HAP-1 (cell line): ENCODE measurements at regions not wholly inside any gene's neighbourhood (a gene's known extent, or its start where the extent isn't known, plus 50 kb on each side); places are given as distances from the start of the nearest gene placed in this dataset.

ENCODE experiments used
- DNase-seq, 2 experiments: peaks; one replicate each; pipeline ENCODE4 v3.0.0-alpha.2; 2016 to 2020; ENCODE audit warnings: low spot score in 2 of 2
- H3K27me3 ChIP-seq: fragments of 250-450 bp; sonication (Bioruptor Pico); 2 replicates; pipeline ENCODE4 v1.5.1; 2020; ENCODE audit warnings: low read depth, mild to moderate bottlenecking, moderate library complexity
- H3K36me3 ChIP-seq: fragments of 250-450 bp; sonication (Bioruptor Pico); replicated peaks from 2 replicates; pipeline ENCODE4 v1.5.1; 2020; ENCODE audit warnings: mild to moderate bottlenecking
- H3K4me1 ChIP-seq: fragments of 250-450 bp; sonication (Bioruptor Pico); 2 replicates; pipeline ENCODE4 v1.5.1; 2020; ENCODE audit warnings: mild to moderate bottlenecking
- H3K4me3 ChIP-seq: fragments of 250-450 bp; sonication (Bioruptor Pico); 2 replicates; pipeline ENCODE4 v1.5.1; 2020; ENCODE audit warnings: mild to moderate bottlenecking, moderate library complexity
- H3K9me3 ChIP-seq: fragments of 250-450 bp; sonication (Bioruptor Pico); 2 replicates; pipeline ENCODE4 v1.5.1; 2020; ENCODE audit warnings: mild to moderate bottlenecking, moderate library complexity
- in situ Hi-C: fragments of 300-500 bp; cut with MboI; formaldehyde crosslinking; loops from 3 replicates; pipeline ENCODE4 v1.14.3; 2020; ENCODE audit warnings: low sequenced_read_pairs, inconsistent platforms, mixed read lengths

DNA sequence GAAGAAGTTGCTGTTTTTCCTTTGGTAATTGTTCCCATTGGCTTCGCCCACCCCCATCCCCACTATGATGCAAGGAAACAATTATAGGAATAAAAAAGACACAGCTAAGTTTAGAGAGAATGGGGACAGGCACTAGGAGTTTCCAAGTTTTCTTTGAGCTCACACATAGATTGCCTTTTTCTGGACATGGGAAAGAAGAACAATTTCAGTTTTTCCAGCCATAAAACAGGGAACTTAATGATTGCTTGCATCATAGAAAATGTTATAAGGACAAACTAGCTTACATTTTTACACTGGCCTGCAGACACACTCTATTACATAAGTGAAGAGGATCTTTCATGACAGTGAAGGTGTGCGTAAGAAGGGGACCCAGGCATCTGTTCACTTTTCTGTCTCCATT lies 142.3 kb upstream of the ZFHX3 start:
- DNase-seq, result no peak
- H3K9me3 ChIP-seq, result no peaks in the 10 kb centered on the region
- peaks cover 12% of the 10 kb centered on the region for H3K4me1 ChIP-seq
- H3K27me3 ChIP-seq, result no peaks in the 10 kb centered on the region
- no peaks in the 10 kb centered on the region for H3K36me3 ChIP-seq
- in situ Hi-C loops, result loop anchor here (10.0 kb wide), 1 partner anchor 355 kb away; no protein-coding TSS in a partner anchor
- no peak overlapping the region for H3K4me3 ChIP-seq

DNA sequence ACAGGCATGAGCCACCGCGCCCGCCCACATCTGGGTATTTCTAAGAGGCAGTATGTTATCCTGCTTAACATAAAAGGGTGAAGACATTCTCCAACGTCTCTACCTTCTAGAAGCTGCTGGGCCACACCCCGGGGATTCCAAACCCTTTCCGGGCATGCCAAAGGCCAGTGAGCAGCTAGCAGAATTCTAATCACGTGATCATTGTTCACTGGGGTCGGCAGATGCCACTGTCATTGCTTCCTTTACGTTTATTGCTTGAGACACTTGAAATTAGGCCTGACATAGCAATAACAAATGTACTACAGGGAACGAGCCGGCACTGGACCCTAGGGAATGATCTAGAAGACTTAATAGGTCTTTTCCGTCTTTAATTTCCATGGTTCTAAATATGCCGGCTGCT lies 141.2 kb upstream of the ZFHX3 start:
- Histone ChIP-seq H3K9me3 (no peaks in the 10 kb centered on the region), H3K27me3 (no peaks in the 10 kb centered on the region)
- in situ Hi-C loops, result no loop called here

DNA sequence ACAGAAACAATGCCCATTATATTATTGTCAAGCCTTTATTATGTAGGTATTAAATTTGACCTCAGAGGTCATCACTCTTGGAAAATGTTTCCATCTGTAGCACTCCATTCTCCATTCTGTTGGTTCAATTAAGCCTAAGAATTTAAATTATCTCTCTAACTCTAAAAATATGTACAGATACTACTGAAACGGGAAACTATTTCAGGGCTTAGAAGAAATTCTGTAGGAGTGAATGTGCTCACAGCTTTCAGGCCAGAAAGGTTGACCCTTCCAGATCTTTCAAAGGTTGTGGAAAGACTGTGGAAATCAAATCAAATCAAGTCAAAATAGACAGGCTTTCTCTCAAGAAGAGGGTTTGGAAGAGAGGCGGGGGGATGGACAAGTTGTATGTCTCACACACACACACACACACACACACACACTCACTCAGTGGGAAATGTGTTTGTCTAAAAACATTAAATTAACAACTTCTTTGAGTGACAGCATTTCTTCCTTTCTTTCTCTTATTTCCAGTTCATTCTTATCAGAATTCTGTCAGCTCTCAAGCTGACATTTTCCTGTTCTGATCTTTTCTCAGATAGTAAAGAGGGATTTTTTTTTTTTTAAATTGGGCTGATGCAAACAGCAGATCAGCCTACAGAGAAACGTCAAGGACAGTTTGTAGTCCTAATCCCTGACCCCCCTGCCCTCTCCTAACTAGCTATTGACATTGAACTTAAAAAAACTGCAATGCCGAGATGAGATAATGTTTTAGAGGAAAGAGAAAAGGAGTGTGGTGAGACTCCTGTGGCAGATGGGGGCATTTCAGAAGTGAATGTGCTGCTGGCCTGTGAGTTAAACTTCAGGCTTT lies 139.0 kb upstream of the ZFHX3 start:
- in situ Hi-C loops, result no loop called here

More for the DNA sequence above, 141.2 kb upstream of the ZFHX3 start:
- no peak overlapping the region for H3K4me3 ChIP-seq
- no peak for DNase-seq
- H3K4me1 ChIP-seq, result peaks cover 12% of the 10 kb centered on the region
- H3K36me3 ChIP-seq, result no peaks in the 10 kb centered on the region

GRCh38 chr16:73185737-73186136 lies 137.8 kb upstream of the ZFHX3 start:
- Histone ChIP-seq H3K27me3 (no peaks in the 10 kb centered on the region), H3K4me1 (peaks cover 12% of the 10 kb centered on the region), H3K36me3 (no peaks in the 10 kb centered on the region), H3K9me3 (no peaks in the 10 kb centered on the region), H3K4me3 (no peak overlapping the region)
- DNase-seq, result no peak
- in situ Hi-C loops, result no loop called here

More for the DNA sequence above, 139.0 kb upstream of the ZFHX3 start:
- Histone ChIP-seq H3K4me1 (peaks cover 12% of the 10 kb centered on the region), H3K4me3 (no peak overlapping the region), H3K9me3 (no peaks in the 10 kb centered on the region), H3K27me3 (no peaks in the 10 kb centered on the region), H3K36me3 (no peaks in the 10 kb centered on the region)
- peak in 1 of 2 experiments; percentile 13 for DNase-seq

- no peaks in the 10 kb centered on the region for H3K36me3 ChIP-seq
- no peaks in the 10 kb centered on the region for H3K27me3 ChIP-seq
- H3K4me3 ChIP-seq, result no peak overlapping the region
- DNase-seq, result no peak
- H3K9me3 ChIP-seq, result no peaks in the 10 kb centered on the region
- H3K4me1 ChIP-seq, result peaks cover 12% of the 10 kb centered on the region
- in situ Hi-C loops, result no loop called here
Observed at GRCh38 chr16:73183611-73184092, 135.7 kb upstream of the ZFHX3 start.

GRCh38 chr16:73179705-73180331 lies 131.9 kb upstream of the ZFHX3 start:
- no peaks in the 10 kb centered on the region for H3K9me3 ChIP-seq
- H3K36me3 ChIP-seq, result no peaks in the 10 kb centered on the region
- in situ Hi-C loops, result no loop called here
- no peaks in the 10 kb centered on the region for H3K27me3 ChIP-seq
- no peak for DNase-seq
- no peak overlapping the region for H3K4me3 ChIP-seq
- H3K4me1 ChIP-seq, result peaks cover 11% of the 10 kb centered on the region

DNA sequence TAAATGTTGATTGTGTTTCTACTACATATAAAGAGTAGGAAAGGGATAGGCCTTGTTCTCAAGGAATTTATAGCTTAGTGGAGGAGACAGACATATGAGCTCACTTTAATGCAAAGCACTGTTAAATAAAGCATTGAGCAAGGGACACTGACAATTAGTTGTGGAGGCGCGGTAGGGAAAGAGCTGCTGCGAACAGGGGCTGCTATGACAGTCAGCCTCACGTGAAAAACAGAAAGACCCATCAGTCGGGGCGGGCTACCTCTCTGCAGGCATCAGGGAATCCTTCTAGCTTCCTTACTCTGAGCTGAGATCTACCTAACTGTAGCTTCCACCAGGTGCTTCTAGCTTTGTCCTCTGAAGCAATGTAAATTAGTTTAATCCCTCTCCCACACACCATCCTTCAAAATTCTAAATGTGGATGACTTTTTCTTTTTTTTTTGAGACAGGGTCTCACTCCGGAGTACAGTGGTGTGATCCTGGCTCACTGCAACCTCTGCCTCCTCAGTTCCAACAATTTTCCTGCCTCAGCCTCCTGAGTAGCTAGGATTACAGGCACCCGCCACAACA lies 129.9 kb upstream of the ZFHX3 start:
- H3K27me3 ChIP-seq, result no peaks in the 10 kb centered on the region
- no peak overlapping the region for H3K4me3 ChIP-seq
- H3K9me3 ChIP-seq, result no peaks in the 10 kb centered on the region
- in situ Hi-C loops, result no loop called here
- no peaks in the 10 kb centered on the region for H3K36me3 ChIP-seq
- H3K4me1 ChIP-seq, result peaks cover 18% of the 10 kb centered on the region
- peak; percentile 33 to 40 for DNase-seq

GRCh38 chr16:73176577-73177013 lies 128.7 kb upstream of the ZFHX3 start:
- DNase-seq, result no peak
- H3K36me3 ChIP-seq, result no peaks in the 10 kb centered on the region
- H3K4me3 ChIP-seq, result no peak overlapping the region
- peaks cover 29% of the 10 kb centered on the region for H3K4me1 ChIP-seq
- in situ Hi-C loops, result no loop called here
- no peaks in the 10 kb centered on the region for H3K27me3 ChIP-seq
- no peaks in the 10 kb centered on the region for H3K9me3 ChIP-seq

DNA sequence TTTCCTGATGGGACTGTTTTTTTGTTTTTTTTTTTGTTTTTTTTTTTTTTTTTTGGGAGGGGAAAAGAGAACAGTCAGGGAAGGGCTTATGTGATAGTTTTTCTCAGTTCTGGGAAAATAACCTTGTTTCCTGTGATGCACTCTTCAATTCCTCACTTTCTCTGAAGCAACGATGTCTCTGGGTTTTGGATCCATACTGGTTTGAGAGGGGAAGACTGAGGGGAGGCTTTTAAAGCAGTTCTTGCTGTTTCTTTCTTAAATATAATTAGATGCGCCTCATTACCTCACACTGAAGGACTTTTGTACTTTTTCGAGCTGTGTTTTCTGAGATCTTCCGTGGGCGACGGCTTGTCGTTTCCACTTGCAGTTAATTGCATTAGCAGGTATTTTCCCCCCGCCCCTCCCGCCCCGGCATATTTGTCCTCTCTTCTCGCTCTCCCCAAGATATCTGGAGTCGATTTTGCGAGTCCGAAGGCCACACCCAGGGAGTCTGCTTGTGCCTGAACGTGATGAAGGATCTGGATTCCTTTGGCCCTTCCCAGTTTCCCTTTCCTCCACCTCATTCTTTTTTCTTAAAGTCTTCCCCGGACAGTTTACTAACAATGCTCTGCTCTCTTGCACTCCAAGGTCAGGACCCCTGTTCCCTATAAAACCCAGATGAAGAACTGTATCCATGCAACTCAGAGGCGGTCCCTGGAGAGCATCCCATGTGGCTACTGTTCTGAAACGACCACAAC lies 125.2 kb upstream of the ZFHX3 start:
- no peaks in the 10 kb centered on the region for H3K9me3 ChIP-seq
- H3K36me3 ChIP-seq, result no peaks in the 10 kb centered on the region
- DNase-seq, result peak in 1 of 2 experiments; percentile 17
- no peaks in the 10 kb centered on the region for H3K27me3 ChIP-seq
- H3K4me3 ChIP-seq, result no peak overlapping the region
- in situ Hi-C loops, result no loop called here
- peaks cover 36% of the 10 kb centered on the region for H3K4me1 ChIP-seq

- in situ Hi-C loops, result no loop called here
- Histone ChIP-seq H3K9me3 (no peaks in the 10 kb centered on the region), H3K4me3 (no peak overlapping the region), H3K4me1 (peaks cover 34% of the 10 kb centered on the region), H3K27me3 (no peaks in the 10 kb centered on the region), H3K36me3 (no peaks in the 10 kb centered on the region)
- peak; percentile 65 to 72 for DNase-seq
Observed at GRCh38 chr16:73172241-73172972, 124.5 kb upstream of the ZFHX3 start.

DNA sequence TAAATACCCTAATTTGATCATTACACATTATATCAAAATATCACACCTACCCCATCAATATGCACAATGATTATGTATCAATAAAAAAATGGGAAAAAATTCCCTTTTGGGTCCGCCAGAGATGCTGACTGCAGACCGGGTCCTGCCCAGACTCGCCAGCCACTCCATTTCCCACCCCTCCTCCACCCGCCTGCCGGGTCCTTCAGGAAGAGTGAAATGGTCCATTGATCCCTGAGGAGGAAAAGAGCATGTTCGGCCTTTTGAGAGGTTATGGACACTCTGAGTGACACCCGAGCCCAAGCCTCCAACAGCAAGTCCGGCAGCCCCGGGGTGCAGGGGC lies 123.9 kb upstream of the ZFHX3 start:
- no peak for DNase-seq
- in situ Hi-C loops, result no loop called here

GRCh38 chr16:73171380-73171779 lies 123.5 kb upstream of the ZFHX3 start:
- Histone ChIP-seq H3K27me3 (no peaks in the 10 kb centered on the region), H3K4me1 (peaks cover 34% of the 10 kb centered on the region), H3K9me3 (no peaks in the 10 kb centered on the region), H3K4me3 (no peak overlapping the region), H3K36me3 (no peaks in the 10 kb centered on the region)
- in situ Hi-C loops, result no loop called here
- peak; percentile 63 to 87 for DNase-seq

More for the DNA sequence above, 123.9 kb upstream of the ZFHX3 start:
- Histone ChIP-seq H3K4me3 (no peak overlapping the region), H3K36me3 (no peaks in the 10 kb centered on the region), H3K9me3 (no peaks in the 10 kb centered on the region), H3K4me1 (peaks cover 34% of the 10 kb centered on the region), H3K27me3 (no peaks in the 10 kb centered on the region)

DNA sequence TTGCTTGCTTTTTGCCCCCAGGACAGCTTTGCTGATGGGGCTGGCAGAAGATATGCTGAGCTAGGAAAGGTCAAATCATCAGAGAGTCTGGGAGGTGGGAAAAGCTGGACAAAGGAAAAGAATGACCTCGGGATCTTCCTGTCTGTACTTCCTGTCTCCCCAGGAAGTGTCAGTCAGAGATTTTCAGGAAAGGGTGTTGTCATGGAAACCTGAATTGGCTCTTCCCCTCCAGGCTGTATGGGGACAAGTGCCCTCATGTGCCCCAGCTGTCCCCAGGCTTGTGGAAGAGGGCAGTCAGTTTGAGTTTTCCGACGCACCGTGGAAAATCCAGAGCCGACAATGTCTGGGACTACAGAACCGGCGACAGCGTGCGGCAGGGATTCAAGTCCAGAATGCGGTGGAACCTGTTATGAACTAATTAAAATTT lies 122.7 kb upstream of the ZFHX3 start:
- DNase-seq, result peak in 1 of 2 experiments; percentile 44
- Histone ChIP-seq H3K9me3 (no peaks in the 10 kb centered on the region), H3K27me3 (no peaks in the 10 kb centered on the region), H3K36me3 (no peaks in the 10 kb centered on the region), H3K4me1 (peaks cover 34% of the 10 kb centered on the region), H3K4me3 (no peak overlapping the region)
- in situ Hi-C loops, result no loop called here
